ENCODE measurements at regions not wholly inside any gene's neighbourhood (a gene's known extent, or its start where the extent isn't known, plus 50 kb on each side); places are given as distances from the start of the nearest gene placed in this dataset.

DNA sequence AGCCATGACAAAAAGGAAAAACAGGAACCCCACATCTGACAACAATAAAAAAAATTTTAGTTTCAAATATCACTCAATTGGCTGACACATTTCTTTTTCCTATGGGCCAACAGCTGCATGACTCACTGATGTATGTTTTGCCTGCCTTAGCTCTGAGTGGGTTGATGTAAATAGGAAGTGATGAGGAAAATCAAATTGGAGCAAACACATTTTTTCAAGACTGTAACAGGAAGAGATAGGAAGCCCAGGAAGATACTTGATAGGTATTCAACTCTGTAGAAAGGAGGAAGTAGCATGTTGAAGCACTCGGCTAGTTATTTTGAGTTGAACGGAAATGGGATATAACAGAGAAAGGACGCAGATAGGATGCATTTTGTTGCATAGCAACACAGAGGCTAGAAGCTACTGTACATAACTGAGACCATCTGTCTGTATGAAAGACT, 168.0 kb upstream of the NR5A2 start:
- no peak for TF ChIP-seq CTCF (IDR thresholded peaks at IDR 0.05)
- TF ChIP-seq POLR2A (IDR thresholded peaks at IDR 0.05): no peak
